ENCODE measurements at regions not wholly inside any gene's neighbourhood (a gene's known extent, or its start where the extent isn't known, plus 50 kb on each side); places are given as distances from the start of the nearest gene placed in this dataset.

- TF ChIP-seq CTCF (IDR thresholded peaks at IDR 0.05) = no peak
- Histone ChIP-seq H3K4me3 (no peak overlapping the region), H3K9me3 (no peaks in the 10 kb centered on the region), H3K36me3 (no peaks in the 10 kb centered on the region), H3K4me1 (no peaks in the 10 kb centered on the region), H3K27me3 (no peaks in the 10 kb centered on the region), H3K27ac (no peak overlapping the region)
- no peak for DNase-seq (ENCODE audit: low spot score)
Observed at GRCh38 chr13:107070792-107071191, 502.9 kb upstream of the ARGLU1 start.

GRCh38 chr13:107069108-107069776, 501.3 kb upstream of the ARGLU1 start:
- Histone ChIP-seq H3K4me1 (no peaks in the 10 kb centered on the region), H3K9me3 (no peaks in the 10 kb centered on the region), H3K27me3 (no peaks in the 10 kb centered on the region), H3K27ac (no peak overlapping the region), H3K4me3 (no peak overlapping the region), H3K36me3 (no peaks in the 10 kb centered on the region)
- DNase-seq (ENCODE audit: low spot score) = no peak
- no peak for TF ChIP-seq CTCF (IDR thresholded peaks at IDR 0.05)

- no peaks in the 10 kb centered on the region for H3K4me1 ChIP-seq
- H3K4me3 ChIP-seq = no peak overlapping the region
- no peaks in the 10 kb centered on the region for H3K9me3 ChIP-seq
- DNase-seq (ENCODE audit: low spot score) = no peak
- no peaks in the 10 kb centered on the region for H3K36me3 ChIP-seq
- no peak overlapping the region for H3K27ac ChIP-seq
- no peak for TF ChIP-seq CTCF (IDR thresholded peaks at IDR 0.05)
- no peaks in the 10 kb centered on the region for H3K27me3 ChIP-seq
Observed at GRCh38 chr13:107067381-107067780, 499.4 kb upstream of the ARGLU1 start.

- TF ChIP-seq CTCF (IDR thresholded peaks at IDR 0.05) = no peak
- no peaks in the 10 kb centered on the region for H3K4me1 ChIP-seq
Observed at GRCh38 chr13:107066355-107066754, 498.4 kb upstream of the ARGLU1 start.

GRCh38 chr13:107065036-107065435, 497.1 kb upstream of the ARGLU1 start:
- TF ChIP-seq CTCF (IDR thresholded peaks at IDR 0.05) = no peak
- Histone ChIP-seq H3K36me3 (no peaks in the 10 kb centered on the region), H3K9me3 (no peaks in the 10 kb centered on the region), H3K27me3 (no peaks in the 10 kb centered on the region), H3K4me3 (no peak overlapping the region), H3K27ac (no peak overlapping the region), H3K4me1 (no peaks in the 10 kb centered on the region)
- no peak for DNase-seq (ENCODE audit: low spot score)

More at GRCh38 chr13:107066355-107066754, 498.4 kb upstream of the ARGLU1 start:
- no peak for DNase-seq (ENCODE audit: low spot score)
- Histone ChIP-seq H3K27me3 (no peaks in the 10 kb centered on the region), H3K4me3 (no peak overlapping the region), H3K27ac (no peak overlapping the region), H3K9me3 (no peaks in the 10 kb centered on the region), H3K36me3 (no peaks in the 10 kb centered on the region)

GRCh38 chr13:107057028-107057631, 489.2 kb upstream of the ARGLU1 start:
- Histone ChIP-seq H3K4me3 (no peak overlapping the region), H3K36me3 (no peaks in the 10 kb centered on the region), H3K9me3 (no peaks in the 10 kb centered on the region), H3K27me3 (no peaks in the 10 kb centered on the region), H3K4me1 (no peaks in the 10 kb centered on the region), H3K27ac (no peak overlapping the region)
- no peak for TF ChIP-seq CTCF (IDR thresholded peaks at IDR 0.05)
- no peak for DNase-seq (ENCODE audit: low spot score)
